PC-3 (cell line): ENCODE measurements at regions not wholly inside any gene's neighbourhood (a gene's known extent, or its start where the extent isn't known, plus 50 kb on each side); places are given as distances from the start of the nearest gene placed in this dataset.

ENCODE experiments used
- EZH2phosphoT487 ChIP-seq: fragments of 300-600 bp; sonication (generic); IDR thresholded peaks from 2 replicates; pipeline ENCODE4 v1.6.1; 2018; ENCODE audit warnings: mild to moderate bottlenecking, antibody characterized with exemption, low read length, borderline replicate concordance
- TF ChIP-seq, protein P1 (sequence below): fragments of 300-600 bp; sonication (generic); conservative IDR thresholded peaks from 2 replicates; pipeline ENCODE4 v1.5.1; 2017; ENCODE audit warnings: antibody characterized with exemption, low read depth, mild to moderate bottlenecking, low read length

DNA sequence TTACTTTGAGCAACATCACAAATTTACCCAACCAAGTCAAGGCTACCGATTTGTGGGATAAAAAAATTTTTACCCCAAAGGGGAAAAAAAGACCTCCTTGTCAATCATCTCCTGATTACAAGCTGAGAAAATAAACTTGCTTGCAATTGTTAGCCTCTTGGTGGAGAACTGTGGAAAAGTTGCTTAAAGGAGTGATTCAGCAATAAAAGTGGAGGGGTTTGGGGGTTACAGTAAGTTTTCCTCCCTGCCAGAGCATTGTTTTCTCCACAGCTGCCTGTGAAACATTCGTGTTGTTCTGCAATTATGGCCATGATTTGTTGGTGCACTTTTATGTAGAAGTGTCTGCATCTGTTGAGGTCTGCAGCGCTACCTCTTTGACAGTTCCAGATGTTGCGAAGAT, 82.6 kb downstream of the EN1 start:
- TF ChIP-seq, protein P1, sequence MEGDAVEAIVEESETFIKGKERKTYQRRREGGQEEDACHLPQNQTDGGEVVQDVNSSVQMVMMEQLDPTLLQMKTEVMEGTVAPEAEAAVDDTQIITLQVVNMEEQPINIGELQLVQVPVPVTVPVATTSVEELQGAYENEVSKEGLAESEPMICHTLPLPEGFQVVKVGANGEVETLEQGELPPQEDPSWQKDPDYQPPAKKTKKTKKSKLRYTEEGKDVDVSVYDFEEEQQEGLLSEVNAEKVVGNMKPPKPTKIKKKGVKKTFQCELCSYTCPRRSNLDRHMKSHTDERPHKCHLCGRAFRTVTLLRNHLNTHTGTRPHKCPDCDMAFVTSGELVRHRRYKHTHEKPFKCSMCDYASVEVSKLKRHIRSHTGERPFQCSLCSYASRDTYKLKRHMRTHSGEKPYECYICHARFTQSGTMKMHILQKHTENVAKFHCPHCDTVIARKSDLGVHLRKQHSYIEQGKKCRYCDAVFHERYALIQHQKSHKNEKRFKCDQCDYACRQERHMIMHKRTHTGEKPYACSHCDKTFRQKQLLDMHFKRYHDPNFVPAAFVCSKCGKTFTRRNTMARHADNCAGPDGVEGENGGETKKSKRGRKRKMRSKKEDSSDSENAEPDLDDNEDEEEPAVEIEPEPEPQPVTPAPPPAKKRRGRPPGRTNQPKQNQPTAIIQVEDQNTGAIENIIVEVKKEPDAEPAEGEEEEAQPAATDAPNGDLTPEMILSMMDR, result no peak
- no peak for TF ChIP-seq EZH2phosphoT487
